ENCODE measurements at regions not wholly inside any gene's neighbourhood (a gene's known extent, or its start where the extent isn't known, plus 50 kb on each side); places are given as distances from the start of the nearest gene placed in this dataset.

GRCh38 chr5:39598661-39599248 is 174.0 kb upstream of the DAB2 start:
- H4K20me1 ChIP-seq (ENCODE audit: control insufficient read depth, insufficient read depth, insufficient read length), result no peaks in the 10 kb centered on the region
- H3K27me3 Mint-ChIP-seq (ENCODE audit: low read depth), result no peaks in the 10 kb centered on the region
- no peak overlapping the region for H3K18ac ChIP-seq (ENCODE audit: insufficient read length, low read depth, low read length)
- H3K14ac ChIP-seq (ENCODE audit: insufficient read depth, low read length), result no peak overlapping the region
- H2BK5ac ChIP-seq (ENCODE audit: insufficient read length, low read length), result no peak overlapping the region
- no peak overlapping the region for H3K56ac ChIP-seq (ENCODE audit: insufficient read length, low read depth, low read length)
- no peaks in the 10 kb centered on the region for H3K23me2 ChIP-seq (ENCODE audit: insufficient read length, low read depth, low read length, poor library complexity, severe bottlenecking)
- no peak overlapping the region for H3K9ac ChIP-seq (ENCODE audit: extremely low read depth, insufficient read length, low read length)
- H3K4me1 Mint-ChIP-seq, result no peaks in the 10 kb centered on the region
- H3K4ac ChIP-seq (ENCODE audit: low read depth, low read length), result no peak overlapping the region
- no peak overlapping the region for H4K8ac ChIP-seq (replicated peaks; ENCODE audit: insufficient read length, low read depth, low read length)
- H2BK20ac ChIP-seq (ENCODE audit: low read depth, low read length, poor library complexity, severe bottlenecking), result no peak overlapping the region
- H3K9me3 ChIP-seq (ENCODE audit: control insufficient read depth, low read depth, low read length), result no peaks in the 10 kb centered on the region
- H3K4me3 Mint-ChIP-seq, result no peak overlapping the region
- H2BK120ac ChIP-seq (ENCODE audit: low read depth, low read length, poor library complexity, severe bottlenecking), result no peak overlapping the region
- no peak overlapping the region for H3K4me2 ChIP-seq (ENCODE audit: insufficient read depth, insufficient read length, low read length)
- no peak overlapping the region for H2AFZ ChIP-seq (ENCODE audit: low read length)
- no peak overlapping the region for H3K23ac ChIP-seq (ENCODE audit: insufficient read length, low read depth, low read length)
- no peak overlapping the region for H2BK12ac ChIP-seq (ENCODE audit: insufficient read length, low read depth, low read length)
- no peaks in the 10 kb centered on the region for H3K36me3 Mint-ChIP-seq (ENCODE audit: insufficient read depth in 1 of 3, low read depth in 3 of 3)
- no peaks in the 10 kb centered on the region for H3K27me3 ChIP-seq (ENCODE audit: insufficient read depth, low read length)
- H3T11ph ChIP-seq (ENCODE audit: low read length), result no peak overlapping the region
- WGBS (ENCODE audit: extremely low coverage, insufficient read length, low lambda C conversion rate), result no CpG with 5 or more reads among the region's 14 CpGs
- H3K27ac ChIP-seq (ENCODE audit: insufficient read length, low read depth, low read length), result no peak overlapping the region
- no peaks in the 10 kb centered on the region for H3K79me2 ChIP-seq (ENCODE audit: insufficient read depth, low read length)
- no peak overlapping the region for H4K5ac ChIP-seq (ENCODE audit: insufficient read length, low read depth, low read length)
- no peak for DNase-seq
- no peaks in the 10 kb centered on the region; a peak in 1 of 5 replicates for H3K9me3 Mint-ChIP-seq
- no peak for TF ChIP-seq CTCF (conservative IDR thresholded peaks at IDR 0.05)
- no peak overlapping the region for H2AK5ac ChIP-seq (ENCODE audit: insufficient read length, low read length)
- H3K4me1 ChIP-seq (ENCODE audit: insufficient read depth, low read length), result no peaks in the 10 kb centered on the region
- no peak overlapping the region for H4K91ac ChIP-seq (ENCODE audit: insufficient read length, low read depth, low read length)
- H3K79me1 ChIP-seq (ENCODE audit: insufficient read depth, low read depth, low read length, poor library complexity, severe bottlenecking), result no peaks in the 10 kb centered on the region
- no peak overlapping the region for H2BK15ac ChIP-seq (ENCODE audit: low read depth, low read length)
- no peak overlapping the region for H3K27ac Mint-ChIP-seq

All from H9 (cell line).